Caco-2 (cell line): ENCODE measurements at regions not wholly inside any gene's neighbourhood (a gene's known extent, or its start where the extent isn't known, plus 50 kb on each side); places are given as distances from the start of the nearest gene placed in this dataset.

Experiments used
- BruUV-seq: library from RNA; stranded (reverse); fragments of 400-500 nt; replicated peaks from 2 replicates; lab custom pipeline; 2021; lab: Mats Ljungman, UMichigan
- CTCF ChIA-PET: fragments of 300-600 bp; sonication (Branson Sonifier 250); formaldehyde crosslinking; loops from one replicate; lab custom pipeline; 2022; ENCODE audit warnings: antibody characterized with exemption; lab: Charles Lee
- POLR2A ChIA-PET: fragments of 300-600 bp; sonication (Branson Sonifier 250); formaldehyde crosslinking; loops from one replicate; lab custom pipeline; 2022; ENCODE audit warnings: antibody characterized with exemption; lab: Charles Lee
- DNase-seq, 2 experiments: peaks; one replicate each; pipeline versions ENCODE4 v3.0.0 to v3.0.0-alpha.2; 2020 to 2022
- H3K27me3 ChIP-seq: replicated peaks from 2 replicates; pipeline ENCODE4 v1.6.0; 2011; ENCODE audit warnings: low read length; ENCODE audit not compliant: control insufficient read depth, insufficient read depth
- H3K36me3 ChIP-seq: 2 replicates; pipeline ENCODE4 v1.5.1; 2011; ENCODE audit warnings: low read length; ENCODE audit not compliant: control insufficient read depth, insufficient read depth
- H3K4me1 ChIP-seq: fragments of 250-450 bp; sonication (Bioruptor Pico); 2 replicates; pipeline ENCODE4 v1.5.1; 2020; ENCODE audit warnings: mild to moderate bottlenecking
- H3K4me3 ChIP-seq: 2 replicates; pipeline ENCODE4 v1.5.1; 2011; ENCODE audit warnings: low read depth, mild to moderate bottlenecking, control low read depth, low read length
- H3K9me3 ChIP-seq: fragments of 250-450 bp; sonication (Bioruptor Pico); 2 replicates; pipeline ENCODE4 v1.5.1; 2020; ENCODE audit warnings: mild to moderate bottlenecking, moderate library complexity
- H3K27ac Mint-ChIP-seq: one replicate; pipeline ENCODE4 v1.8.0; 2022; ENCODE audit warnings: mixed read lengths; ENCODE audit not compliant: unreplicated experiment
- H3K27me3 Mint-ChIP-seq: one replicate; pipeline ENCODE4 v1.8.0; 2022; ENCODE audit warnings: mixed read lengths; ENCODE audit not compliant: insufficient read depth, unreplicated experiment
- H3K36me3 Mint-ChIP-seq: one replicate; pipeline ENCODE4 v1.8.0; 2022; ENCODE audit warnings: mild to moderate bottlenecking, mixed read lengths; ENCODE audit not compliant: insufficient read depth, unreplicated experiment
- H3K4me1 Mint-ChIP-seq: one replicate; pipeline ENCODE4 v1.8.0; 2022; ENCODE audit warnings: low read depth, mixed read lengths; ENCODE audit not compliant: unreplicated experiment
- H3K4me3 Mint-ChIP-seq: one replicate; pipeline ENCODE4 v1.8.0; 2022; ENCODE audit warnings: mild to moderate bottlenecking, moderate library complexity, mixed read lengths; ENCODE audit not compliant: unreplicated experiment
- H3K9me3 Mint-ChIP-seq: one replicate; pipeline ENCODE4 v1.8.0; 2022; ENCODE audit warnings: mixed read lengths; ENCODE audit not compliant: unreplicated experiment
- intact Hi-C: fragments of 100-400 bp; cut with micrococcal nuclease; formaldehyde crosslinking; loops from one replicate; pipeline ENCODE4 v1.10.0; 2022; ENCODE audit not compliant: unreplicated experiment
- TF ChIP-seq, protein P1 (sequence below), 2 experiments: fragments of 200-600 bp in 1 of 2; IDR thresholded peaks; 1 replicate in 1 of 2; 2 replicates in 1 of 2; pipeline versions ENCODE4 v1.5.1 to v1.8.0; 2011 to 2022; ENCODE audit warnings: antibody characterized with exemption in 1 of 2, control low read depth in 1 of 2, inconsistent platforms in 1 of 2, low read depth in 1 of 2, low read length in 1 of 2, mild to moderate bottlenecking in 1 of 2, moderate library complexity in 1 of 2; ENCODE audit not compliant: insufficient read depth in 1 of 2, severe bottlenecking in 1 of 2, unreplicated experiment in 1 of 2

GRCh38 chr1:36721261-36721660 lies 238.5 kb upstream of the CSF3R start:
- no peaks in the 10 kb centered on the region for H3K36me3 ChIP-seq
- no peak overlapping the region for H3K4me3 ChIP-seq
- Mint-ChIP-seq H3K36me3 (no peaks in the 10 kb centered on the region), H3K27ac (no peak overlapping the region), H3K4me1 (no peaks in the 10 kb centered on the region), H3K4me3 (no peak overlapping the region), H3K27me3 (peaks cover 13% of the 10 kb centered on the region), H3K9me3 (no peaks in the 10 kb centered on the region)
- DNase-seq: no peak
- intact Hi-C loops: no loop called here
- no peaks in the 10 kb centered on the region for H3K9me3 ChIP-seq
- POLR2A ChIA-PET: no interaction called here
- no TSS peak for BruUV-seq
- H3K27me3 ChIP-seq: no peaks in the 10 kb centered on the region
- no peaks in the 10 kb centered on the region for H3K4me1 ChIP-seq
- TF ChIP-seq, protein P1, sequence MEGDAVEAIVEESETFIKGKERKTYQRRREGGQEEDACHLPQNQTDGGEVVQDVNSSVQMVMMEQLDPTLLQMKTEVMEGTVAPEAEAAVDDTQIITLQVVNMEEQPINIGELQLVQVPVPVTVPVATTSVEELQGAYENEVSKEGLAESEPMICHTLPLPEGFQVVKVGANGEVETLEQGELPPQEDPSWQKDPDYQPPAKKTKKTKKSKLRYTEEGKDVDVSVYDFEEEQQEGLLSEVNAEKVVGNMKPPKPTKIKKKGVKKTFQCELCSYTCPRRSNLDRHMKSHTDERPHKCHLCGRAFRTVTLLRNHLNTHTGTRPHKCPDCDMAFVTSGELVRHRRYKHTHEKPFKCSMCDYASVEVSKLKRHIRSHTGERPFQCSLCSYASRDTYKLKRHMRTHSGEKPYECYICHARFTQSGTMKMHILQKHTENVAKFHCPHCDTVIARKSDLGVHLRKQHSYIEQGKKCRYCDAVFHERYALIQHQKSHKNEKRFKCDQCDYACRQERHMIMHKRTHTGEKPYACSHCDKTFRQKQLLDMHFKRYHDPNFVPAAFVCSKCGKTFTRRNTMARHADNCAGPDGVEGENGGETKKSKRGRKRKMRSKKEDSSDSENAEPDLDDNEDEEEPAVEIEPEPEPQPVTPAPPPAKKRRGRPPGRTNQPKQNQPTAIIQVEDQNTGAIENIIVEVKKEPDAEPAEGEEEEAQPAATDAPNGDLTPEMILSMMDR (IDR thresholded peaks at IDR 0.05; ENCODE audit: insufficient read depth in 1 of 2, low read depth in 1 of 2, low read length in 1 of 2, severe bottlenecking in 1 of 2, unreplicated experiment in 1 of 2): no peak
- CTCF ChIA-PET: no interaction called here

DNA sequence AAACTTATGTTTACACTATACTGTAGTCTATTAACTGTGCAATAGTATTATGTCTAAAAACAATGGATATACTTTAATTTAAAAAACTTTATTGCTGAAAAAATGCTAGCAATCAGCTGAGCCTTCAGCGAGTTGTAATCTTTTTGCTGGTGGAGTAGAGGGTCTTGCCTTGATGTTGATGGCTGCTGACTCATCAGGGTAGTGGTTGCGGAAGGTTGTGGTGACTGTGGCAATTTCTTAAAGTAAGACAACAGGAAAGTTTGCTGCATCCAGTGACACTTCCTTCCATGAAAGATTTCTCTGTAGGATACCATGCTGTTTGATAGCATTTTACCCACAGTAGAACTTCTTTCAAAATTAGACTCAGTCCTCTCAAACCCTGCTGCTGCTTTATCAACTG lies 234.7 kb upstream of the CSF3R start:
- CTCF ChIA-PET: no interaction called here
- Histone ChIP-seq H3K27me3 (no peaks in the 10 kb centered on the region), H3K36me3 (no peaks in the 10 kb centered on the region), H3K4me1 (no peaks in the 10 kb centered on the region), H3K9me3 (no peaks in the 10 kb centered on the region), H3K4me3 (no peak overlapping the region)
- H3K4me3 Mint-ChIP-seq: no peak overlapping the region
- H3K9me3 Mint-ChIP-seq: no peaks in the 10 kb centered on the region
- H3K27ac Mint-ChIP-seq: no peak overlapping the region
- POLR2A ChIA-PET: no interaction called here
- H3K27me3 Mint-ChIP-seq: peaks cover 6% of the 10 kb centered on the region
- TF ChIP-seq, protein P1 (IDR thresholded peaks at IDR 0.05; ENCODE audit: insufficient read depth in 1 of 2, low read depth in 1 of 2, low read length in 1 of 2, severe bottlenecking in 1 of 2, unreplicated experiment in 1 of 2): no peak
- H3K36me3 Mint-ChIP-seq: no peaks in the 10 kb centered on the region
- H3K4me1 Mint-ChIP-seq: no peaks in the 10 kb centered on the region
- intact Hi-C loops: no loop called here
- BruUV-seq: no TSS peak
- no peak for DNase-seq

DNA sequence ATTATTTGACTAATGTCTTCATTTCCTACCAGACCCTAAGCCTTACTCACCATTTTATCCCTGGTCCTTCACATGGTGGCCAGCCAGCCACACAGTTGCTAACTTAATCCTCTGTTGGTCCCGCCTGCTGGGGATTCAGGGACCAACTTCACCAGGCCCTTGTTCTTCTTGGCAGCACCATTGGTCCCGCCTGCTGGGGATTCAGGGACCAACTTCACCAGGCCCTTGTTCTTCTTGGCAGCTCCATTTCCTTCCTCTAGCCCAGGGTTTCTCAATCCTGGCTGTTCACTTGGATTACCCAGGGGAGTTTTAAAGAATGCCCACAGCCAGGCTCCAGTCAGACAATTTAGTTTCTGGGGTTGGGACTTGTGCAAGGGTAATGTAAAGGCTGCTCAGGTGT lies 233.1 kb upstream of the CSF3R start:
- Mint-ChIP-seq H3K27ac (no peak overlapping the region), H3K4me3 (no peak overlapping the region), H3K9me3 (no peaks in the 10 kb centered on the region), H3K36me3 (no peaks in the 10 kb centered on the region), H3K27me3 (peaks cover 6% of the 10 kb centered on the region), H3K4me1 (no peaks in the 10 kb centered on the region)
- intact Hi-C loops: no loop called here
- Histone ChIP-seq H3K36me3 (no peaks in the 10 kb centered on the region), H3K27me3 (no peaks in the 10 kb centered on the region), H3K9me3 (no peaks in the 10 kb centered on the region), H3K4me3 (no peak overlapping the region), H3K4me1 (no peaks in the 10 kb centered on the region)
- DNase-seq: no peak
- TF ChIP-seq, protein P1 (IDR thresholded peaks at IDR 0.05; ENCODE audit: insufficient read depth in 1 of 2, low read depth in 1 of 2, low read length in 1 of 2, severe bottlenecking in 1 of 2, unreplicated experiment in 1 of 2): no peak
- no TSS peak for BruUV-seq
- ChIA-PET CTCF (no interaction called here), POLR2A (no interaction called here)
